OCI-LY7 (cell line): ENCODE measurements at regions not wholly inside any gene's neighbourhood (a gene's known extent, or its start where the extent isn't known, plus 50 kb on each side); places are given as distances from the start of the nearest gene placed in this dataset.

Experiments
- BruUV-seq: library from RNA; stranded (reverse); fragments of 400-500 nt; replicated peaks from 2 replicates; lab custom pipeline; 2021; lab: Mats Ljungman, UMichigan
- CTCF ChIA-PET: fragments of 300-600 bp; sonication (Branson Sonifier 250); formaldehyde crosslinking; loops from one replicate; lab custom pipeline; 2022; ENCODE audit warnings: antibody characterized with exemption; ENCODE audit not compliant: unreplicated experiment; lab: Charles Lee
- POLR2A ChIA-PET: fragments of 300-600 bp; sonication (Branson Sonifier 250); formaldehyde crosslinking; loops from one replicate; lab custom pipeline; 2022; ENCODE audit warnings: antibody characterized with exemption; lab: Charles Lee
- DNase-seq: peaks from one replicate; pipeline ENCODE4 v3.0.0-alpha.2; 2015; ENCODE audit warnings: low spot score
- H2AFZ ChIP-seq: fragments of 200-600 bp; sonication (generic), shearing (Covaris generic); 2 replicates; pipeline ENCODE4 v1.6.1; 2014; ENCODE audit warnings: mild to moderate bottlenecking, antibody characterized with exemption, low read length, moderate library complexity
- H3K27ac ChIP-seq: fragments of 200-600 bp; sonication (generic); 2 replicates; pipeline ENCODE4 v1.5.1; 2014; ENCODE audit warnings: mixed run types, low read depth, mild to moderate bottlenecking, moderate library complexity, low read length, inconsistent platforms; ENCODE audit not compliant: poor library complexity, severe bottlenecking
- H3K36me3 ChIP-seq: fragments of 200-600 bp; sonication (generic); 2 replicates; pipeline ENCODE4 v1.6.1; 2014; ENCODE audit warnings: mild to moderate bottlenecking, antibody characterized with exemption, low read length, moderate library complexity, mixed read lengths; ENCODE audit not compliant: insufficient read depth
- H3K4me1 ChIP-seq: fragments of 200-600 bp; sonication (generic); 2 replicates; pipeline ENCODE4 v1.5.1; 2014; ENCODE audit warnings: mild to moderate bottlenecking, low read length; ENCODE audit not compliant: insufficient read depth, poor library complexity, severe bottlenecking
- H3K4me2 ChIP-seq: fragments of 200-600 bp; sonication (generic); 2 replicates; pipeline ENCODE4 v1.6.1; 2014; ENCODE audit warnings: mild to moderate bottlenecking, low read length
- H3K4me3 ChIP-seq: fragments of 200-600 bp; sonication (generic); 2 replicates; pipeline ENCODE4 v1.5.1; 2014; ENCODE audit warnings: mild to moderate bottlenecking, low read depth, low read length; ENCODE audit not compliant: poor library complexity, severe bottlenecking
- H3K79me2 ChIP-seq: fragments of 200-600 bp; sonication (generic); 2 replicates; pipeline ENCODE4 v1.6.1; 2016; ENCODE audit warnings: low read depth, mild to moderate bottlenecking, low read length, moderate library complexity, mixed read lengths; ENCODE audit not compliant: insufficient read depth
- H3K9me2 ChIP-seq: fragments of 200-600 bp; sonication (generic); 2 replicates; pipeline ENCODE4 v1.6.1; 2016; ENCODE audit warnings: mild to moderate bottlenecking, low read length, mixed read lengths; ENCODE audit not compliant: insufficient read depth
- H3K9me3 ChIP-seq: fragments of 200-600 bp; sonication (generic); 2 replicates; pipeline ENCODE4 v1.6.1; 2014; ENCODE audit warnings: mild to moderate bottlenecking, mixed run types, low read length, mixed read lengths
- H4K20me1 ChIP-seq: fragments of 200-600 bp; sonication (generic); 2 replicates; pipeline ENCODE4 v1.6.1; 2014; ENCODE audit warnings: mild to moderate bottlenecking, antibody characterized with exemption, low read length, moderate library complexity, mixed read lengths; ENCODE audit not compliant: insufficient read depth
- EZH2phosphoT487 ChIP-seq: fragments of 200-600 bp; sonication (generic); IDR thresholded peaks from 2 replicates; pipeline ENCODE4 v1.6.1; 2018; ENCODE audit warnings: low read depth, borderline replicate concordance, mild to moderate bottlenecking, mixed run types, antibody characterized with exemption, low read length, moderate library complexity, mixed read lengths
- intact Hi-C: fragments of 100-400 bp; cut with micrococcal nuclease; formaldehyde crosslinking; loops from one replicate; pipeline ENCODE4 v1.10.0; 2022; ENCODE audit not compliant: unreplicated experiment
- TF ChIP-seq, protein P1 (sequence below): fragments of 200-600 bp; sonication (generic); conservative IDR thresholded peaks from 2 replicates; pipeline ENCODE4 v1.5.1; 2014; ENCODE audit warnings: mild to moderate bottlenecking, antibody characterized with exemption, low read length, moderate library complexity, mixed read lengths

DNA sequence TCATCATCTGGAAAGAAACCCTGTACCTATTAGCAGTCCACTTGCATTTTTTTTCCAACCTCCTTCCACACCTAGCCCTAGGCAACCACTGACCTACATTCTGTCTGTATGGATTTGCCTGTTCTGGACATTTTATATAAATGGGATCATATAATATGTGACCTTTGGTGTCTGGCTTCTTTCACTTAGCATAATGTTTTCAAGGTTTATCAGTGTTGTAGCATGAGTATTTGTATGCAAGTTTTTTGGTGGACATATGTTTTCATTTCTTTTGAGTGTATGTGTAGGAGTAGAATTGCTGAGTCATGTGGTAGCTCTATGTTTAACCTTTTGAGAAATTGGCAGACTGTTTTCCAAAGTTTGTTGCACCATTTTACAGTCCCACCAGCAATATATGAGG lies 198.6 kb downstream of the CEP135 start:
- H3K27ac ChIP-seq = no peak overlapping the region
- no peaks in the 10 kb centered on the region for H4K20me1 ChIP-seq
- intact Hi-C loops = no loop called here
- H3K79me2 ChIP-seq = no peaks in the 10 kb centered on the region
- H3K9me3 ChIP-seq = no peaks in the 10 kb centered on the region
- no peaks in the 10 kb centered on the region for H3K9me2 ChIP-seq
- no peak overlapping the region for H2AFZ ChIP-seq
- POLR2A ChIA-PET = no interaction called here
- no TSS peak for BruUV-seq
- no peak for TF ChIP-seq EZH2phosphoT487
- TF ChIP-seq, protein P1, sequence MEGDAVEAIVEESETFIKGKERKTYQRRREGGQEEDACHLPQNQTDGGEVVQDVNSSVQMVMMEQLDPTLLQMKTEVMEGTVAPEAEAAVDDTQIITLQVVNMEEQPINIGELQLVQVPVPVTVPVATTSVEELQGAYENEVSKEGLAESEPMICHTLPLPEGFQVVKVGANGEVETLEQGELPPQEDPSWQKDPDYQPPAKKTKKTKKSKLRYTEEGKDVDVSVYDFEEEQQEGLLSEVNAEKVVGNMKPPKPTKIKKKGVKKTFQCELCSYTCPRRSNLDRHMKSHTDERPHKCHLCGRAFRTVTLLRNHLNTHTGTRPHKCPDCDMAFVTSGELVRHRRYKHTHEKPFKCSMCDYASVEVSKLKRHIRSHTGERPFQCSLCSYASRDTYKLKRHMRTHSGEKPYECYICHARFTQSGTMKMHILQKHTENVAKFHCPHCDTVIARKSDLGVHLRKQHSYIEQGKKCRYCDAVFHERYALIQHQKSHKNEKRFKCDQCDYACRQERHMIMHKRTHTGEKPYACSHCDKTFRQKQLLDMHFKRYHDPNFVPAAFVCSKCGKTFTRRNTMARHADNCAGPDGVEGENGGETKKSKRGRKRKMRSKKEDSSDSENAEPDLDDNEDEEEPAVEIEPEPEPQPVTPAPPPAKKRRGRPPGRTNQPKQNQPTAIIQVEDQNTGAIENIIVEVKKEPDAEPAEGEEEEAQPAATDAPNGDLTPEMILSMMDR = no peak
- H3K4me1 ChIP-seq = no peaks in the 10 kb centered on the region
- no peak overlapping the region for H3K4me2 ChIP-seq
- H3K36me3 ChIP-seq = no peaks in the 10 kb centered on the region
- DNase-seq = no peak
- CTCF ChIA-PET = no interaction called here
- no peak overlapping the region for H3K4me3 ChIP-seq

- no TSS peak for BruUV-seq
- H3K9me3 ChIP-seq = no peaks in the 10 kb centered on the region
- intact Hi-C loops = no loop called here
- H3K9me2 ChIP-seq = no peaks in the 10 kb centered on the region
- H2AFZ ChIP-seq = no peak overlapping the region
- H3K4me3 ChIP-seq = no peak overlapping the region
- TF ChIP-seq EZH2phosphoT487 = no peak
- TF ChIP-seq, protein P1 = no peak
- no peaks in the 10 kb centered on the region for H3K79me2 ChIP-seq
- no peak for DNase-seq
- H3K4me1 ChIP-seq = no peaks in the 10 kb centered on the region
- no peaks in the 10 kb centered on the region for H3K36me3 ChIP-seq
- POLR2A ChIA-PET = no interaction called here
- no peak overlapping the region for H3K27ac ChIP-seq
- CTCF ChIA-PET = no interaction called here
- H4K20me1 ChIP-seq = no peaks in the 10 kb centered on the region
- no peak overlapping the region for H3K4me2 ChIP-seq
Observed at GRCh38 chr4:56146956-56147355, 198.2 kb downstream of the CEP135 start.

- CTCF ChIA-PET = no interaction called here
Observed at GRCh38 chr4:56142088-56142487, 193.3 kb downstream of the CEP135 start.

More at GRCh38 chr4:56142088-56142487, 193.3 kb downstream of the CEP135 start:
- Histone ChIP-seq H4K20me1 (no peaks in the 10 kb centered on the region), H3K4me1 (no peaks in the 10 kb centered on the region), H3K9me3 (no peaks in the 10 kb centered on the region), H2AFZ (no peak overlapping the region), H3K4me3 (no peak overlapping the region), H3K79me2 (no peaks in the 10 kb centered on the region), H3K27ac (no peak overlapping the region), H3K4me2 (no peak overlapping the region), H3K36me3 (no peaks in the 10 kb centered on the region), H3K9me2 (no peaks in the 10 kb centered on the region)
- DNase-seq = no peak
- BruUV-seq = no TSS peak
- no peak for TF ChIP-seq EZH2phosphoT487
- TF ChIP-seq, protein P1 = no peak
- intact Hi-C loops = no loop called here
- POLR2A ChIA-PET = interaction anchor here (0.7 kb wide), 1 partner anchor 110 kb away, joined by 7 read pairs; no protein-coding TSS in a partner anchor
